Ecto neural progenitor cell (in vitro differentiated cells): ENCODE measurements at regions not wholly inside any gene's neighbourhood (a gene's known extent, or its start where the extent isn't known, plus 50 kb on each side); places are given as distances from the start of the nearest gene placed in this dataset.

ENCODE experiments used
- DNase-seq: peaks from one replicate; pipeline ENCODE4 v3.0.0-alpha.2; 2018; ENCODE audit warnings: low spot score

DNA sequence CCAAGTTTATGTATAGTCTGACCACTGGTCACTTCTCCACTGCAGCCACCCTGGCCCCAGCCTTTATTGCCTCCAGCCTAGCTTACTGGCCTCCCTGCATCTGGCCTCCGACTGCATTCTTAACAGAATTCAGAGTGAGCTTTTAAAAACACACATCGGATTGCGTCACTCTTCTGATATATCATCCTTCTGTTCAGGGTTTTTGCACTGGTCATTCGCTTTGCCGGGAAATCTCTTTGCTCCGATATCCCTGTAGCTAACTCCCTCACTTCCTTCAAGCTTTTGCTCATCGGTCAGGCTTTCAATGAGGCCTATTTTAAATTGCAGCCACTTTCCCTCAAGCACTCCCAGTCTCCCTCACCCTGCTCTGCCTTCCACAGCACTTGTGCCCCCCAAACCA lies 101.6 kb upstream of the DLX2 start:
- DNase-seq: no peak

DNA sequence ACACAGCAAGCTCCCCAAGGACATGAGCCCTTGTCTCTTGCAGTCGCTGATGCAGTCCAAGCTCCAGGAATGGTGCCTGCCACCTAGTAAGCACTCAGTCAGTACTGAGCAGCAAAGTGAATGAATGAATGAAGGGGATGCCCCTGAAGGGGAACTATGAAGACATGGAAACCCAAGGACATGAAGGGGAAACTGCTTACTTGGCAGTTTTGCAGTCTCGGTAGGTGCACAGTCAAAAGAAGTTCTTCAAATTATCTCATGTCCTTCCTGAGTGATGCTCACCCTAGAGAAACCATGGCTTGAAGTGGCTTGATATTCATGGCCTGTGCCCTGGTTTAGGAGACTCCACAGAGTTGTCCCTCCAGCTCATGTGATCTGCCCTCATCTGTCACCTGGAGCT lies 102.1 kb upstream of the DLX2 start:
- DNase-seq: no peak

DNA sequence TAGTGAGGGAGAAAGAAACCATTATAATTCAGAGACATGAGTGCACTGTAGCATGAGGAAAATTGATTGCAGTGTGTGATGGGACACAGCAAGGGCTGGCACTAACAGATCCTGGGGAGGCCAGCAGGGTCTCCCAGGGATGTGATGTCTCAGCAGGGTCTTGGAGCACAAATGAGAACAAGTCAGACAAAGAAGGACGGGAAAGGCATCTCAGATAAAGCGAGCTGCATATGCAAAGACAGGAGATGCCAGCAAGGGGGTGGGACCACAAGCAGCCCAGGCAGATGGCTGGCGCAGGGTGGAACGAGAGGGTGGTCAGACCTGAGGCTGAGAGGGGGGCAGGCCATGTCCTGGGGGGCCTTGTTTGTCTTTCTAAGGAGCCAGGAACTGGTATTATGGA lies 102.6 kb upstream of the DLX2 start:
- no peak for DNase-seq

- DNase-seq: no peak
These were observed 105.2 kb upstream of the DLX2 start for GRCh38 chr2:172207911-172208310.

GRCh38 chr2:172208791-172209325 lies 106.2 kb upstream of the DLX2 start:
- DNase-seq: no peak

- DNase-seq: no peak
These were observed 107.9 kb upstream of the DLX2 start for GRCh38 chr2:172210599-172210998.

GRCh38 chr2:172211512-172211911 lies 108.8 kb upstream of the DLX2 start:
- no peak for DNase-seq

GRCh38 chr2:172213116-172213860 lies 110.6 kb upstream of the DLX2 start:
- no peak for DNase-seq

DNA sequence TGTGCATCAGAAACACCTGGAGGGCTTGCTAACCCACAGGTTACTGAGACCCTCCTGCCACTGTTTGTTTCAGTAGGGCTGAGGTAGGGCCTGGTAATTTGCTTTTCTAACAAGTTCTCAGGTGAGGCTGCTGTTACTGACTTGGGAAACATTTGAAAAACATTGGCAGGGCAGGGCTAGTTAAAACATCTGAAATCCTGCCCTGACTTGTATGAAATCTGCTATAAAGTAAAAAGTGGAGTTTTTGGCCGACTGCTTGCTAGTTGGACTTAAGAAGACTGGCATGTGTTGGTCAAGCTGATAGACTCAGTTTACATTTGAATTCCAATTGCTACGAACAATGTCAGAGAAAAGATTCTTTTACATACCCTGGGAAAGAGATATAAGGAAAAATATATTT lies 111.6 kb upstream of the DLX2 start:
- no peak for DNase-seq

GRCh38 chr2:172215172-172215935 lies 112.7 kb upstream of the DLX2 start:
- DNase-seq: no peak

DNA sequence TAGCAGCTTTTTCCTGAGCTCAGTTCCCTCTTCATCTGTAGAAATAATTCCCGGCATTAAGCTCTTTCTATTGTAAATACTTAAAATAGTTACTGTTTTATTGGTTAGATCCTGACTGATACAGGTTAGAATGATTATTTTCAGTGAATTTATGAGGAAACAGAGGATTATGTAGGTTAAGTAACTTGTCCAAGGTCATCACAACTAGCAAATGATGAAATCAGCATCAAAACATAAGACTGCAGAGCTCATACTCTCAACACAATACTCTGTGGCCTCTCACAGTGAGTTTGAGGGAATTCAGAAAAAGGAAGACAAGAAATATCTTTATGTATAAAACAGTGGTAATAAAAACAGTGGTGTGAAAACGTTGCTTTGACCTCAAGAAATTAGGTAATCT lies 113.2 kb upstream of the DLX2 start:
- DNase-seq: no peak

- DNase-seq: no peak
These were observed 113.8 kb upstream of the DLX2 start for GRCh38 chr2:172216477-172216876.

GRCh38 chr2:172219201-172219600 lies 116.5 kb upstream of the DLX2 start:
- no peak for DNase-seq

GRCh38 chr2:172220121-172220520 lies 117.4 kb upstream of the DLX2 start:
- DNase-seq: no peak

GRCh38 chr2:172223601-172224054 lies 120.9 kb upstream of the DLX2 start:
- no peak for DNase-seq

GRCh38 chr2:172225786-172226185 lies 123.1 kb upstream of the DLX2 start:
- DNase-seq: no peak

- no peak for DNase-seq
These were observed 123.8 kb upstream of the DLX2 start for GRCh38 chr2:172226244-172227061.

DNA sequence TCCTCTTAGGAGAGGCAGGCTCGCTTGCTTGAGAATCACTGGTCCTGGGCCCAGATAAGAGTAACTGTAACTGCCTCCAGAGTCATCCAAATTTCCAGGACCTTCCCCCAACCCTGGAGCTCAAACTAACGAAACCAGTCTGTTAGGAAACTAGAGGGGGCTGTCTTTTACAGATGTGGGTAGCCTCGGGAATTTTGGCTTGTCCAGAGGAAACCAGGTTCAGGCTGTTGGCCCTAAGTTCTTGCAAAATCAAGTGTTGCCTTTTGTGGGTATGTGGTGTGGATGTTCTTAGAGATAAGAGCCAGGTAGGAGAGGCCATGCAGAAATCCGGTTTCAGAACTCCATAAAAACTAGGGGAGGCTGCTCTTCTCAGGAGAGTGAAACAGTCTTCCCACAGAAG lies 125.0 kb upstream of the DLX2 start:
- no peak for DNase-seq

DNA sequence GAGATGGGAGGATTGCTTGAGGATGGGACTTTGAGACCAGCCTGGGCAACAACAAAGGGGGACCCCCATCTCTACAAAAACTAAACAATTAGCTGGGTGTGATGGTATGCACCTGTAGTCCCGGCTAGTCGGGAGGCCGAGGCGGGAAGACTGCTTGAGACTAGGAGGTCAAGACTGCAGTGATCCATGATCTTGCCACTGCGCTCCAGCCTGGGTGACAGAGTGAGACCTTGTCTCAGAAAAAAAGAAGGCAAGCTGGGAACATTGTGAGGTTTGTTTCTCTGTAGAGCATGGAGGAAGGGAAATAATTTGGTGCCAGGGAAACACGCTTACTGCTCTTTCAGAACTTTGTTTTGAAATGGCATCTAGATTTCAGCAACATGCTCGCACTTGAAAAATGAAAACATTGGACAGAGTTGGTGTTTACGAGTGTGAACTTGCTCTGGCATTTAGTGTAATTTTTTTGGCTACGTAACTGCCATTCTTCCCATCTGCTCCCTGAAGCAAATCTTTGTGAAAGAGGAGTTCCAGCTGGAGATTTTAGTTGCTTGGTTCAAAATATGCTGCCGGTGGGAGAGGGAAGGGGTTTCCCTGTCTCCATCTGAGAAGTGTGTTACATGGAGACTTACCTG lies 125.6 kb upstream of the DLX2 start:
- no peak for DNase-seq

DNA sequence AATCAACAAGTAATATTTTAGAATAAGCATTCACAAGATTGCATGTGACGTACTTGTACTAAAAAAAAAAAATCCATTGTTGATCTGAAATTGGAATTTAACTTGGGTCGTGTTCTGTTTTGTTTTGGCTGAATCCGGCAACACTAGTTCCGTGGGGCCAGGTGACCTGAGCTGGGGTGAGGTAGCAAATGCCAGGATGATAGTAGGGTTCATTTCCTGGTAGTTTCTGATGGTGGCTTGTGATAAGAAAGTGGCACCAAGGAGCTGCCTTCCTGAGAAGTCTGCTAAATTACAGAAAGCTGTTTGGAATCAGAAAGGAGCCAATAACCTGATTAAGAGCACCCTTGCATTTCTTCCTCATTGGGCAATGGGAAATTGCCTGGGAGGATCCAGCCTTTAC lies 126.4 kb upstream of the DLX2 start:
- no peak for DNase-seq

- DNase-seq: no peak
These were observed 127.7 kb upstream of the DLX2 start for GRCh38 chr2:172230332-172230888.
